ENCODE measurements at regions not wholly inside any gene's neighbourhood (a gene's known extent, or its start where the extent isn't known, plus 50 kb on each side); places are given as distances from the start of the nearest gene placed in this dataset.

GRCh38 chr1:4946343-4946742 is 291.9 kb downstream of the AJAP1 start:
- H3K27me3 Mint-ChIP-seq (ENCODE audit: unreplicated experiment) = no peaks in the 10 kb centered on the region
- no peak overlapping the region for H3K4me3 Mint-ChIP-seq (ENCODE audit: low read depth, unreplicated experiment)
- CTCF ChIA-PET = no interaction called here
- no peak overlapping the region for H3K27ac Mint-ChIP-seq (ENCODE audit: unreplicated experiment)
- no peak for DNase-seq
- TF ChIP-seq CTCF (IDR thresholded peaks at IDR 0.05; ENCODE audit: unreplicated experiment) = no peak
- intact Hi-C loops (cut with micrococcal nuclease; ENCODE audit: unreplicated experiment) = no loop called here
- no peaks in the 10 kb centered on the region for H3K4me1 Mint-ChIP-seq (ENCODE audit: low read depth, unreplicated experiment)
- no peaks in the 10 kb centered on the region for H3K36me3 Mint-ChIP-seq (ENCODE audit: insufficient read depth, unreplicated experiment)
- peaks cover 6% of the 10 kb centered on the region for H3K9me3 Mint-ChIP-seq (ENCODE audit: low read depth, unreplicated experiment)
- BruUV-seq (replicated peaks) = no TSS peak

- intact Hi-C loops (cut with micrococcal nuclease; ENCODE audit: unreplicated experiment) = no loop called here
- peaks cover 7% of the 10 kb centered on the region for H3K9me3 Mint-ChIP-seq (ENCODE audit: low read depth, unreplicated experiment)
- CTCF ChIA-PET = interaction anchor here (0.7 kb wide), 1 partner anchor 17 kb away, joined by 3 read pairs; no protein-coding TSS in a partner anchor
- TF ChIP-seq CTCF (IDR thresholded peaks at IDR 0.05; ENCODE audit: unreplicated experiment) = no peak
- no peak overlapping the region for H3K27ac Mint-ChIP-seq (ENCODE audit: unreplicated experiment)
- no peaks in the 10 kb centered on the region for H3K27me3 Mint-ChIP-seq (ENCODE audit: unreplicated experiment)
- no peak overlapping the region for H3K4me3 Mint-ChIP-seq (ENCODE audit: low read depth, unreplicated experiment)
- DNase-seq = no peak
- H3K36me3 Mint-ChIP-seq (ENCODE audit: insufficient read depth, unreplicated experiment) = no peaks in the 10 kb centered on the region
- H3K4me1 Mint-ChIP-seq (ENCODE audit: low read depth, unreplicated experiment) = no peaks in the 10 kb centered on the region
- no TSS peak for BruUV-seq (replicated peaks)
Measured at GRCh38 chr1:4944911-4945310, 290.5 kb downstream of the AJAP1 start.

- peaks cover 13% of the 10 kb centered on the region for H3K9me3 Mint-ChIP-seq (ENCODE audit: low read depth, unreplicated experiment)
- intact Hi-C loops (cut with micrococcal nuclease; ENCODE audit: unreplicated experiment) = no loop called here
- no peak overlapping the region for H3K27ac Mint-ChIP-seq (ENCODE audit: unreplicated experiment)
- no peaks in the 10 kb centered on the region for H3K4me1 Mint-ChIP-seq (ENCODE audit: low read depth, unreplicated experiment)
- no TSS peak for BruUV-seq (replicated peaks)
- no peak for DNase-seq
- no peaks in the 10 kb centered on the region for H3K27me3 Mint-ChIP-seq (ENCODE audit: unreplicated experiment)
- no peaks in the 10 kb centered on the region for H3K36me3 Mint-ChIP-seq (ENCODE audit: insufficient read depth, unreplicated experiment)
- H3K4me3 Mint-ChIP-seq (ENCODE audit: low read depth, unreplicated experiment) = no peak overlapping the region
- CTCF ChIA-PET = no interaction called here
- no peak for TF ChIP-seq CTCF (IDR thresholded peaks at IDR 0.05; ENCODE audit: unreplicated experiment)
Measured at GRCh38 chr1:4944072-4944471, 289.7 kb downstream of the AJAP1 start.

GRCh38 chr1:4939266-4939665 is 284.9 kb downstream of the AJAP1 start:
- DNase-seq = no peak
- no peaks in the 10 kb centered on the region for H3K27me3 Mint-ChIP-seq (ENCODE audit: unreplicated experiment)
- no peak for TF ChIP-seq CTCF (IDR thresholded peaks at IDR 0.05; ENCODE audit: unreplicated experiment)
- no peaks in the 10 kb centered on the region for H3K36me3 Mint-ChIP-seq (ENCODE audit: insufficient read depth, unreplicated experiment)
- H3K4me1 Mint-ChIP-seq (ENCODE audit: low read depth, unreplicated experiment) = no peaks in the 10 kb centered on the region
- intact Hi-C loops (cut with micrococcal nuclease; ENCODE audit: unreplicated experiment) = no loop called here
- H3K4me3 Mint-ChIP-seq (ENCODE audit: low read depth, unreplicated experiment) = no peak overlapping the region
- no TSS peak for BruUV-seq (replicated peaks)
- peaks cover 15% of the 10 kb centered on the region for H3K9me3 Mint-ChIP-seq (ENCODE audit: low read depth, unreplicated experiment)
- H3K27ac Mint-ChIP-seq (ENCODE audit: unreplicated experiment) = no peak overlapping the region
- CTCF ChIA-PET = no interaction called here
